ENCODE measurements at regions not wholly inside any gene's neighbourhood (a gene's known extent, or its start where the extent isn't known, plus 50 kb on each side); places are given as distances from the start of the nearest gene placed in this dataset.

DNA sequence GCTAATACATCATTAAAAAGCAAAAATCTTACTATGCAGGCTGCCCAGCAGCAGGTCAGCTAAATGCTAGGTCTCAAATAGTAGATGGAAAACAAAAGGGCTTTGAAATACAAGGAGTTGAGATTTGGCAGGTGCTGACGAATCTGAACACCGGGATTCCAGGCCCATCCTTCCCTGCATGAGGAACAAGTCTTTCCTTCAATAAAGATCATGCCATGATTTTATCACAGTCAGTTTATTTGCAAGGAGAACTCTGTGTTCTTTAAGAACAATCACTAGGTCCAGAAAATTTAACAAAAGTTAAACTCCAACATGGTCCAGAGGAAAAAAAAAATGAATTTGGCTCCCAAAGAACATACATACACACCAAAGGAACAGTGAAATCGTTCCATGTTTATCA is 551.4 kb downstream of the SLITRK6 start:
- Histone ChIP-seq H3K9me2 (ENCODE audit: low read depth, low read length) (no peaks in the 10 kb centered on the region), H3K79me2 (ENCODE audit: insufficient read depth, low read length) (no peaks in the 10 kb centered on the region), H2AFZ (ENCODE audit: low read length) (no peak overlapping the region), H3F3A (ENCODE audit: insufficient read depth, low read length) (no peaks in the 10 kb centered on the region), H3K4me1 (ENCODE audit: insufficient read depth, low read length, severe bottlenecking) (no peaks in the 10 kb centered on the region), H4K20me1 (ENCODE audit: insufficient read depth, low read length) (no peaks in the 10 kb centered on the region), H3K9ac (ENCODE audit: low read length) (no peak overlapping the region), H3K36me3 (ENCODE audit: insufficient read depth, low read length) (no peaks in the 10 kb centered on the region), H3K4me3 (ENCODE audit: low read depth, low read length, poor library complexity, severe bottlenecking) (no peak overlapping the region), H3K4me2 (ENCODE audit: low read length) (no peak overlapping the region), H3K27me3 (ENCODE audit: insufficient read depth, low read length) (no peaks in the 10 kb centered on the region), H3K27ac (ENCODE audit: low read depth, low read length, poor library complexity, severe bottlenecking) (no peak overlapping the region), H3K9me3 (ENCODE audit: low read length) (no peaks in the 10 kb centered on the region)
- TF ChIP-seq EZH2 (IDR thresholded peaks at IDR 0.05; ENCODE audit: borderline replicate concordance, low read length) = no peak
- TF ChIP-seq, protein P1, sequence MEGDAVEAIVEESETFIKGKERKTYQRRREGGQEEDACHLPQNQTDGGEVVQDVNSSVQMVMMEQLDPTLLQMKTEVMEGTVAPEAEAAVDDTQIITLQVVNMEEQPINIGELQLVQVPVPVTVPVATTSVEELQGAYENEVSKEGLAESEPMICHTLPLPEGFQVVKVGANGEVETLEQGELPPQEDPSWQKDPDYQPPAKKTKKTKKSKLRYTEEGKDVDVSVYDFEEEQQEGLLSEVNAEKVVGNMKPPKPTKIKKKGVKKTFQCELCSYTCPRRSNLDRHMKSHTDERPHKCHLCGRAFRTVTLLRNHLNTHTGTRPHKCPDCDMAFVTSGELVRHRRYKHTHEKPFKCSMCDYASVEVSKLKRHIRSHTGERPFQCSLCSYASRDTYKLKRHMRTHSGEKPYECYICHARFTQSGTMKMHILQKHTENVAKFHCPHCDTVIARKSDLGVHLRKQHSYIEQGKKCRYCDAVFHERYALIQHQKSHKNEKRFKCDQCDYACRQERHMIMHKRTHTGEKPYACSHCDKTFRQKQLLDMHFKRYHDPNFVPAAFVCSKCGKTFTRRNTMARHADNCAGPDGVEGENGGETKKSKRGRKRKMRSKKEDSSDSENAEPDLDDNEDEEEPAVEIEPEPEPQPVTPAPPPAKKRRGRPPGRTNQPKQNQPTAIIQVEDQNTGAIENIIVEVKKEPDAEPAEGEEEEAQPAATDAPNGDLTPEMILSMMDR (IDR thresholded peaks at IDR 0.05; ENCODE audit: low read length) = no peak

DNA sequence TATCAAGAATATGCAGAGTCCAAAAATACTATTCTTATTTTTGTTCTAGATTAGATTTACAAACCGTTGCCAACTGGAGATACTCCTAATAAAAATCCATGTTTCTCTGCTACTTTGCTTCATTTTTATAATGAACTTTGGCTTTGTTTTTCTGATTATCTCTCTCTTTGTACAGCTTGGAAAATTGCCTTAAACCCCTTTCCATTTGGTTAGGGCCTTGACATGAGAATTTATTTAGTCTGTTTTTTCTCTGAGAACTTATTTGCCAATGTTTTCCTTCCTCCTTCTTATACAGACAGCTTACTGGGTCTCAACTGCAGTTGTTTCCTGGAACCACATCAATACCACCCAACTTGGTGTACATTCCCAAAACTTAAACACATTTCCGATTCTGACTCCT is 555.4 kb downstream of the SLITRK6 start:
- no peaks in the 10 kb centered on the region for H3K36me3 ChIP-seq (ENCODE audit: insufficient read depth, low read length)
- no peaks in the 10 kb centered on the region for H3K27me3 ChIP-seq (ENCODE audit: insufficient read depth, low read length)
- no peaks in the 10 kb centered on the region for H3K9me3 ChIP-seq (ENCODE audit: low read length)
- H3F3A ChIP-seq (ENCODE audit: insufficient read depth, low read length) = no peaks in the 10 kb centered on the region
- no peak overlapping the region for H3K4me2 ChIP-seq (ENCODE audit: low read length)
- no peaks in the 10 kb centered on the region for H3K9me2 ChIP-seq (ENCODE audit: low read depth, low read length)
- no peak overlapping the region for H3K27ac ChIP-seq (ENCODE audit: low read depth, low read length, poor library complexity, severe bottlenecking)
- H2AFZ ChIP-seq (ENCODE audit: low read length) = no peak overlapping the region
- H3K4me1 ChIP-seq (ENCODE audit: insufficient read depth, low read length, severe bottlenecking) = no peaks in the 10 kb centered on the region
- no peaks in the 10 kb centered on the region for H3K79me2 ChIP-seq (ENCODE audit: insufficient read depth, low read length)
- TF ChIP-seq EZH2 (IDR thresholded peaks at IDR 0.05; ENCODE audit: borderline replicate concordance, low read length) = no peak
- TF ChIP-seq, protein P1 (IDR thresholded peaks at IDR 0.05; ENCODE audit: low read length) = no peak
- H4K20me1 ChIP-seq (ENCODE audit: insufficient read depth, low read length) = no peaks in the 10 kb centered on the region
- H3K9ac ChIP-seq (ENCODE audit: low read length) = no peak overlapping the region
- H3K4me3 ChIP-seq (ENCODE audit: low read depth, low read length, poor library complexity, severe bottlenecking) = no peak overlapping the region

DNA sequence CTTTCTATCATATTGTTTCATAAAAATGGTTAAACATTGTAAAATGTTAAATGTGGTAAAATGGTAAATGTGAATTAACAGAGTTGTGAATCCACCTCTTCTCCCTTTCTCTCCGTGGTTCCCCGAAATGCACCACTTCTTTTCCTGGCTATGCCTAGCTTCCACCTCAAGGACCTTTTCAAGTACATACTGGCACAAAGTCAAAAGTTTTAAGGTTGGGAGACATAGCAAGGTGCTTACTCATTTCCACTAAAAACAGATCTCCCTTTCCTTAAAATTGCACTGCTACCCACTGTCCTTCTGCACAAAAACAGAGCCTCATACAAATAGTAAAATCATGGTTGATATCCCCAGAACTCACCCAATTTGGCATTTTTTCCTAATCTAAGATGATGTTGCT is 558.2 kb downstream of the SLITRK6 start:
- H3K4me1 ChIP-seq (ENCODE audit: insufficient read depth, low read length, severe bottlenecking) = no peaks in the 10 kb centered on the region
- H3K36me3 ChIP-seq (ENCODE audit: insufficient read depth, low read length) = no peaks in the 10 kb centered on the region
- H3K9me2 ChIP-seq (ENCODE audit: low read depth, low read length) = no peaks in the 10 kb centered on the region
- H3K27me3 ChIP-seq (ENCODE audit: insufficient read depth, low read length) = no peaks in the 10 kb centered on the region
- H3K4me3 ChIP-seq (ENCODE audit: low read depth, low read length, poor library complexity, severe bottlenecking) = no peak overlapping the region
- no peak overlapping the region for H3K27ac ChIP-seq (ENCODE audit: low read depth, low read length, poor library complexity, severe bottlenecking)
- H3K79me2 ChIP-seq (ENCODE audit: insufficient read depth, low read length) = no peaks in the 10 kb centered on the region
- H3K9me3 ChIP-seq (ENCODE audit: low read length) = no peaks in the 10 kb centered on the region
- no peaks in the 10 kb centered on the region for H4K20me1 ChIP-seq (ENCODE audit: insufficient read depth, low read length)
- no peak overlapping the region for H2AFZ ChIP-seq (ENCODE audit: low read length)
- no peaks in the 10 kb centered on the region for H3F3A ChIP-seq (ENCODE audit: insufficient read depth, low read length)
- H3K9ac ChIP-seq (ENCODE audit: low read length) = no peak overlapping the region
- H3K4me2 ChIP-seq (ENCODE audit: low read length) = no peak overlapping the region
- TF ChIP-seq, protein P1 (IDR thresholded peaks at IDR 0.05; ENCODE audit: low read length) = no peak
- no peak for TF ChIP-seq EZH2 (IDR thresholded peaks at IDR 0.05; ENCODE audit: borderline replicate concordance, low read length)
